BLaER1 treated with 17β-estradiol and CSF1 and Interleukin-3, amounts not matched to agents 10 nM and 100 nM (cell line): ENCODE measurements at regions not wholly inside any gene's neighbourhood (a gene's known extent, or its start where the extent isn't known, plus 50 kb on each side); places are given as distances from the start of the nearest gene placed in this dataset.
"Not testable (repeated sequence)": the region's sequence is repeated elsewhere in the genome, so short reads cannot be mapped to it uniquely, and the experiment has no call there.

ENCODE experiments used
- H3K27ac ChIP-seq, 11 experiments: shearing (Covaris generic); formaldehyde crosslinking; 2 replicates each; pipeline ENCODE4 v1.8.1; 2022
- H3K27me3 ChIP-seq, 11 experiments: shearing (Covaris generic); formaldehyde crosslinking; 2 replicates each; pipeline ENCODE4 v1.8.1; 2022
- H3K36me3 ChIP-seq, 11 experiments: shearing (Covaris generic); formaldehyde crosslinking; 2 replicates each; pipeline ENCODE4 v1.8.1; 2022
- H3K4me1 ChIP-seq, 10 experiments: shearing (Covaris generic); formaldehyde crosslinking; 2 replicates each; pipeline ENCODE4 v1.8.1; 2022
- H3K4me2 ChIP-seq, 11 experiments: shearing (Covaris generic); formaldehyde crosslinking; 2 replicates each; pipeline ENCODE4 v1.8.1; 2022
- H3K4me3 ChIP-seq, 10 experiments: shearing (Covaris generic); formaldehyde crosslinking; 2 replicates each; pipeline ENCODE4 v1.8.1; 2022
- H3K9ac ChIP-seq, 11 experiments: shearing (Covaris generic); formaldehyde crosslinking; 2 replicates each; pipeline ENCODE4 v1.8.1; 2022
- H3K9me3 ChIP-seq, 11 experiments: shearing (Covaris generic); formaldehyde crosslinking; replicated peaks in 1 of 11; 2 replicates each; pipeline ENCODE4 v1.8.1; 2022
- H4K20me1 ChIP-seq, 11 experiments: shearing (Covaris generic); formaldehyde crosslinking; 2 replicates each; pipeline ENCODE4 v1.8.1; 2022
- Cebpa-rat ChIP-seq, 11 experiments: shearing (Covaris generic); IDR thresholded peaks; 2 replicates each; pipeline ENCODE4 v1.8.1; 2022

DNA sequence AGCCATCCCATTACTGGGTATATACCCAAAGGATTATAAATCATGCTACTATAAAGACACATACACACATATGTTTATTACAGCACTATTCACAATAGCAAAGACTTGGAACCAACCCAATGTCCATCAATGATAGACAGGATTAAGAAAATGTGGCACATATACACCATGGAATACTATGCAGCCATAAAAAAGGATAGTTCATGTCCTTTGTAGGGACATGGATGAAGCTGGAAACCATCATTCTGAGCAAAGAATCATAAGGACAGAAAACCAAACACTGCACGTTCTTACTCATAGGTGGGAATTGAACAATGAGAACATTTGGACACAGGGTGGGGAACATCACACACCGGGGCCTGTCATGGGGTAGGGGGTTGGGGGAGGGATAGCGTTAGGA lies 60.3 kb upstream of the NMU start:
- not testable (repeated sequence) for H3K27ac ChIP-seq, H3K4me1 ChIP-seq, H3K4me2 ChIP-seq, H3K27me3 ChIP-seq, H4K20me1 ChIP-seq, H3K36me3 ChIP-seq, H3K9ac ChIP-seq, H3K4me3 ChIP-seq
- H3K9me3 ChIP-seq: peaks cover 0 to 16% (median 7%) of the 10 kb centered on the region in 11 experiments; a peak in 9 of 22 replicates

DNA sequence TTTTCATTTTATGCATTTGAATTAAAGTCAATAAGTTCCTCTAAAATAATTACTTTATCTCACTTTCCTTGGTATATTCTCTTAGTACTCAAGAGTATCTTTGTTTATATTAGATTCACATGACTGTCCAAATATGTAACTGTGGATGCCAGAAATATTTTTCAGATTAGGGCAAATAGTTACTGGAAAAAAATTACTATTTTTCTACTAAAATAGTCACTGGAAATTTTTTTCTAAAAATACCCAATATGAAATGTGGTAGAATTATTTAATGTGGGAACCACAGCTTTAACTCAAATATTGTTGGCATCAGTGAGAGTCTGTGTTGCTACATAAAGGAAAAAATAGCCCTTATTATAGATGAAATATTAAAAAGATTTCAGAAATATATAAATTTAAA lies 70.4 kb upstream of the NMU start:
- H4K20me1 ChIP-seq: no peaks in the 10 kb centered on the region
- no peak overlapping the region for H3K9ac ChIP-seq
- H3K27ac ChIP-seq: no peak overlapping the region
- H3K4me2 ChIP-seq: no peak overlapping the region
- peaks cover 0 to 3% (median 0%) of the 10 kb centered on the region in 11 experiments; a peak in 4 of 22 replicates for H3K9me3 ChIP-seq
- H3K4me3 ChIP-seq: no peak overlapping the region
- no peaks in the 10 kb centered on the region for H3K4me1 ChIP-seq
- H3K27me3 ChIP-seq: no peaks in the 10 kb centered on the region
- no peak for TF ChIP-seq Cebpa-rat (IDR thresholded peaks at IDR 0.05)
- H3K36me3 ChIP-seq: no peaks in the 10 kb centered on the region

DNA sequence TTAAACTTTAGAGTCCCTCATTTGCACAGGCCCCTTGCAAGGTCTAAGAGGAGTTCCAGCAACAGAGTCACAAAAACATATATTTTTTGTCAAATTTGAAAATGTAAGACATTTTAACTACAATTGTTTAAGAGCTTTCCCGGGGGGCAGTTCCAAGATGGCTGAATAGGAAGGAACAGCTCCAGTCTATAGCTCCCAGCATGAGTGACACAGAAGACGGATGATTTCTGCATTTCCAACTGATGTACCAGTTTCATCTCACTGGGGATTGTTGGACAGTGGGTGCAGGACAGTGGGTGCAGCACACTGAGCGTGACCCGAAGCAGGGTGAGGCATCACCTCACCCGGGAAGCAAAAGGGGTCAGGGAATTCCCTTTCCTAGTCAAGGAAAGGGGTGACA lies 71.4 kb upstream of the NMU start:
- Histone ChIP-seq H3K36me3 (no peaks in the 10 kb centered on the region), H3K27me3 (no peaks in the 10 kb centered on the region), H3K4me2 (no peak overlapping the region), H4K20me1 (no peaks in the 10 kb centered on the region), H3K27ac (no peak overlapping the region), H3K4me3 (no peak overlapping the region), H3K4me1 (no peaks in the 10 kb centered on the region), H3K9me3 (peaks cover 0 to 3% (median 0%) of the 10 kb centered on the region in 11 experiments; a peak in 4 of 22 replicates), H3K9ac (no peak overlapping the region)
- no peak for TF ChIP-seq Cebpa-rat (IDR thresholded peaks at IDR 0.05)

DNA sequence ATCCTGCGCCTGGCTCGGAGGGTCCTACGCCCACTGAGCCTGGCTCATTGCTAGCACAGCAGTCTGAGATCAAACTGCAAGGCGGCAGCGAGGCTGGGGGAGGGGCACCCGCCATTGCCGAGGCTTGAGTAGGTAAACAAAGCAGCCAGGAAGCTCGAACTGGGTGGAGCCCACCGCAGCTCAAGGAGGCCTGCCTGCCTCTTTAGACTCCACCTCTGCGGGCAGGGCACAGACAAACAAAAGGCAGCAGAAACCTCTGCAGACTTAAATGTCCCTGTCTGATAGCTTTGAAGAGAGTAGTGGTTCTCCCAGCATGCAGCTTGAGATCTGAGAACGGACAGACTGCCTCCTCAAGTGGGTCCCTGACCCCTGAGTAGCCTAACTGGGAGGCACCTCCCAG lies 71.9 kb upstream of the NMU start:
- not testable (repeated sequence) for H3K4me2 ChIP-seq

DNA sequence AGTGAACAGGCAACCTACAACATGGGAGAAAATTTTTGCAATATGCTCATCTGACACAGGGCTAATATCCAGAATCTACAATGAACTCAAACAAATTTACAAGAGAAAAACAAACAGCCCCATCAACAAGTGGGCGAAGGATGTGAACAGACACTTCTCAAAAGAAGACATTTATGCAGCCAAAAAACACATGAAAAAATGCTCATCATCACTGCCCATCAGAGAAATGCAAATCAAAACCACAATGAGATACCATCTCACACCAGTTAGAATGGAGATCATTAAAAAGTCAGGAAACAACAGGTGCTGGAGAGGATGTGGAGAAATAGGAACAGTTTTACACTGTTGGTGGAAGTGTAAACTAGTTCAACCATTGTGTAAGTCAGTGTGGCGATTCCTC lies 76.7 kb upstream of the NMU start:
- not testable (repeated sequence) for H3K4me2 ChIP-seq, H4K20me1 ChIP-seq, H3K27ac ChIP-seq, H3K9me3 ChIP-seq, H3K36me3 ChIP-seq, H3K4me1 ChIP-seq, H3K9ac ChIP-seq, H3K4me3 ChIP-seq, H3K27me3 ChIP-seq

More for the DNA sequence above, 71.9 kb upstream of the NMU start:
- H3K4me1 ChIP-seq, H3K9me3 ChIP-seq, H3K9ac ChIP-seq, H4K20me1 ChIP-seq, H3K4me3 ChIP-seq, H3K36me3 ChIP-seq, H3K27ac ChIP-seq, H3K27me3 ChIP-seq: not testable (repeated sequence)

DNA sequence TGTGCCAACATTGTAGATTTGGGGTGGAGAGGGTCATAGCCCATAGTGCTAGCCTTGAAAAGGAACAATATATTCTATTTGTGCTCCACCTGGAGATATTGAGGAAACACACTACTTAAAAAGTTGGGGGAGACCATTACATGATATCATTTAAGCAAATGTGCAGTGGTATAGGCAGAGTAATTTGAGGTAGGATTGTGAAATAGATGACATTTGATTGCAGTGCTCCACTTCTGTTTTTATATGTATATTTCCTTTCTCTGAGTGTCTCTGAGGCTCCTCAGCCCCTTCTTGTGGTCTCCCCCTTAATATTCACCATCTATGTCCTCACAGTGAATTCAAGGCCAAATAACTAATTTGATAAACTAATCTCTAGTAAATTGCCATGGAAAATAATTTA lies 85.6 kb upstream of the NMU start:
- Histone ChIP-seq H3K27me3 (no peaks in the 10 kb centered on the region), H4K20me1 (no peaks in the 10 kb centered on the region), H3K4me3 (no peak overlapping the region), H3K27ac (no peak overlapping the region), H3K9ac (no peak overlapping the region), H3K9me3 (no peaks in the 10 kb centered on the region), H3K4me2 (peak overlapping the region in 2 of 11 experiments; percentile 19 to 31; a peak in 2 of 22 replicates), H3K36me3 (no peaks in the 10 kb centered on the region), H3K4me1 (peaks cover 0 to 11% (median 0%) of the 10 kb centered on the region in 10 experiments; a peak in 5 of 20 replicates)
- TF ChIP-seq Cebpa-rat (IDR thresholded peaks at IDR 0.05): peak in 1 of 11 experiments; percentile 45; a peak in 1 of 22 replicates

DNA sequence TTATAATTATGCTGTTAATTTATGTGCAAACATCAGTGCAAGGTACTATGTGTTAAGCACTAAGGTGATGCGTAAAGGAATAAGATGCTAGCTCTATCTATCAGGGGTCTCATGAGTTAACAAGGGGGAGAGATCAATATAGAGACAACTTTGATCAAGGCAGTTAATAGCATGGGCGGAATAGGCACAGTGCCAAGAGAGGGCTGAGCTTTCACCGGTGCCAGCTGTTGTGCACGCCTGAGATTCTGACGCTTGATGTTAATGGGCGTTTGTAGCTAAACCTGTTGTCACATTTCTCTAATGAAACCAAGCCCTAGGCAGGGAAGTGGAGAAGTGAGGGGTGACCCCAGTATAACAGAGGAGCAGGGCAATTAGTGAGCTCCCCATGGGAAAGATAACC lies 86.0 kb upstream of the NMU start:
- peaks cover 0 to 11% (median 0%) of the 10 kb centered on the region in 10 experiments; a peak in 5 of 20 replicates for H3K4me1 ChIP-seq
- H3K27ac ChIP-seq: no peak overlapping the region
- H3K4me3 ChIP-seq: no peak overlapping the region
- H4K20me1 ChIP-seq: no peaks in the 10 kb centered on the region
- peak overlapping the region in 2 of 11 experiments; percentile 19 to 31; a peak in 1 of 22 replicates for H3K4me2 ChIP-seq
- H3K9ac ChIP-seq: no peak overlapping the region
- no peaks in the 10 kb centered on the region for H3K27me3 ChIP-seq
- peaks cover 0 to 3% (median 0%) of the 10 kb centered on the region in 11 experiments; a peak in 1 of 22 replicates for H3K9me3 ChIP-seq
- TF ChIP-seq Cebpa-rat (IDR thresholded peaks at IDR 0.05): no peak
- no peaks in the 10 kb centered on the region for H3K36me3 ChIP-seq

DNA sequence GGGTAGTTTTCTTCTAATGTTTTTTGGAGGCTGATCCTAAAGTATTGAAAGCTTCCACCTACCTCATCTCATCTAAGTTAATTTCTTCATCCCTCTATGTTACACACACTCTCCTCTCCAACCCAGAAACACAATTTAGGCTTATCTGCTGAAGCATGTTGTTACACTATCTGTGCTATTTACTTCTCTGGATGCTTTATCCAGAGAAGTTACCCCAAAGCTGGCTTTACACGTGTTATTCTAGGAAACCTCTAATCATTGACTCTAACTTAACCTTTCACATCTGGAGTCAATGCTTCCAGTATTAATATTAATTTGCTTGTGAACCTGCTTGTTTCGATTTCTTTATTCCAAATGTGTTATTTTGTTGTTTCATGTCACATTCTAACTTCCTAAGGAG lies 87.3 kb upstream of the NMU start:
- no peaks in the 10 kb centered on the region for H4K20me1 ChIP-seq
- peaks cover 0 to 11% (median 0%) of the 10 kb centered on the region in 11 experiments; a peak in 1 of 22 replicates for H3K9me3 ChIP-seq
- H3K27me3 ChIP-seq: no peaks in the 10 kb centered on the region
- no peak for TF ChIP-seq Cebpa-rat (IDR thresholded peaks at IDR 0.05)
- H3K4me1 ChIP-seq: peaks cover 0 to 11% (median 0%) of the 10 kb centered on the region in 10 experiments; a peak in 5 of 20 replicates
- H3K9ac ChIP-seq: no peak overlapping the region
- H3K27ac ChIP-seq: no peak overlapping the region
- H3K4me3 ChIP-seq: no peak overlapping the region
- H3K4me2 ChIP-seq: no peak overlapping the region
- no peaks in the 10 kb centered on the region for H3K36me3 ChIP-seq

DNA sequence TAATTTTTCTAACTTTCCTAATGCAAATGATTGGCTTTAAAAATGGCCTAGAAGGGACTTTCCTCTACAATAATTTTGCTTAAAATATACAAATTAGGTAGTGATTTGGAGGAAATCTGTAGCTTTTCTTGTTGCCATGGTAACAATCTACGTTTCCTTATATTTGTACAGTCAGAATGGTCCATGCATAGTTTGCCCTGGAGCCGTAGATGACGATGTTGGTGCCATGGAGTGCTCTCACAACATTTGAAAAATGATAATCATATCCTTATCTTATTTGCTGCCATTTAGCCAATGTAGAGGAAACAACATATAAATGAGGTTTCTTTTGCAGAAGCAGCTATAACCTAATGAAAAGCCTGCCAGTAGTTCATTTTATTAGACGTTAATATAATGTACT lies 89.0 kb upstream of the NMU start:
- peaks cover 0 to 11% (median 0%) of the 10 kb centered on the region in 11 experiments; a peak in 1 of 22 replicates for H3K9me3 ChIP-seq
- H3K4me1 ChIP-seq: peaks cover 0 to 11% (median 0%) of the 10 kb centered on the region in 10 experiments; a peak in 5 of 20 replicates
- no peak overlapping the region for H3K9ac ChIP-seq
- H3K36me3 ChIP-seq: no peaks in the 10 kb centered on the region
- TF ChIP-seq Cebpa-rat (IDR thresholded peaks at IDR 0.05): no peak
- no peak overlapping the region for H3K27ac ChIP-seq
- no peaks in the 10 kb centered on the region for H3K27me3 ChIP-seq
- H3K4me3 ChIP-seq: no peak overlapping the region
- H3K4me2 ChIP-seq: no peak overlapping the region
- no peaks in the 10 kb centered on the region for H4K20me1 ChIP-seq

DNA sequence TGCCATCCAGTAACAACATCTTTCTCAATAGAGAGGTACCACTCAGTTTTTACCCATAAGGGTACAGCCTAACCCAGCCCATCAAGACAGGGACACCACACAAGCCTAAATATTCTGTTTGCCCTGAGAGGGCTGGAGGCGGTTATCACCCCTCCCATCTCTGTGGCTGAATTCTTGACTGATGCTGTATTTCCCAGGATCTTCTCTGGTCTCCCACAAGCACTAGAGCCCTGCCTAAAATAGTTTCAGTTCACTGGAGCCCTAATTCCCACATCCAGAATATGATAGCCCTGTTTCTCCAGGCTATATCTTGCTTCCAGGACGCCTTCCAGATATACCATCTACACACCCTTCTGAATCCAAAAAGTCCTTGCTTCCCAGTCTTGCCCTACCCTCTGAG lies 91.6 kb upstream of the NMU start:
- H3K4me2 ChIP-seq: no peak overlapping the region
- no peak for TF ChIP-seq Cebpa-rat (IDR thresholded peaks at IDR 0.05)
- H3K4me1 ChIP-seq: no peaks in the 10 kb centered on the region

More for the DNA sequence above, 91.6 kb upstream of the NMU start:
- H3K27ac ChIP-seq: no peak overlapping the region
- H3K36me3 ChIP-seq: no peaks in the 10 kb centered on the region
- H3K9ac ChIP-seq: no peak overlapping the region
- H3K9me3 ChIP-seq: peaks cover 0 to 11% (median 0%) of the 10 kb centered on the region in 11 experiments; a peak in 1 of 22 replicates
- H4K20me1 ChIP-seq: no peaks in the 10 kb centered on the region
- H3K4me3 ChIP-seq: no peak overlapping the region
- no peaks in the 10 kb centered on the region for H3K27me3 ChIP-seq
